HEK293 (cell line): ENCODE measurements at regions not wholly inside any gene's neighbourhood (a gene's known extent, or its start where the extent isn't known, plus 50 kb on each side); places are given as distances from the start of the nearest gene placed in this dataset.

Experiments
- CTCF ChIA-PET: fragments of 350-600 bp; formaldehyde crosslinking; extraction: SDS; loops from one replicate; lab custom pipeline; 2021; ENCODE audit warnings: antibody characterized with exemption; lab: Yijun Ruan, JAX
- POLR2A ChIA-PET: fragments of 300-600 bp; formaldehyde crosslinking; extraction: SDS; loops from one replicate; lab custom pipeline; 2020; ENCODE audit warnings: antibody characterized with exemption, inconsistent platforms; lab: Yijun Ruan, JAX
- H3K27ac ChIP-seq: fragments of 200-500 bp; sonication (Bioruptor generic); 2 replicates; pipeline ENCODE4 v1.5.1; 2014; ENCODE audit warnings: low read depth, low read length, control low read depth, inconsistent platforms; ENCODE audit errors: extremely low read depth
- H3K36me3 ChIP-seq, 2 experiments: fragments of 200-500 bp in 1 of 2; sonication (Bioruptor generic) in 1 of 2; 1 replicate in 1 of 2; 2 replicates in 1 of 2; pipeline ENCODE4 v1.5.1; 2014 to 2017; ENCODE audit warnings: inconsistent platforms in 2 of 2, low read length in 2 of 2; ENCODE audit not compliant: control insufficient read depth in 2 of 2, insufficient read depth in 1 of 2
- H3K4me1 ChIP-seq: fragments of 200-500 bp; sonication (Bioruptor generic); 2 replicates; pipeline ENCODE4 v1.5.1; 2014; ENCODE audit warnings: mild to moderate bottlenecking, low read length, inconsistent platforms; ENCODE audit not compliant: control insufficient read depth, insufficient read depth
- H3K4me3 ChIP-seq: 2 replicates; pipeline ENCODE4 v1.5.1; 2011; ENCODE audit warnings: low read depth, mild to moderate bottlenecking, control low read depth, low read length, moderate library complexity
- H3K9me3 ChIP-seq: fragments of 200-500 bp; sonication (Bioruptor generic); 2 replicates; pipeline ENCODE4 v1.5.1; 2014; ENCODE audit warnings: low read depth, low read length, inconsistent platforms; ENCODE audit not compliant: control insufficient read depth, insufficient read depth
- BCL11B ChIP-seq: fragments of 450-650 bp; formaldehyde crosslinking; IDR thresholded peaks from 2 replicates; pipeline ENCODE4 v1.5.1; 2016; ENCODE audit warnings: low read depth, missing biosample characterization, missing genetic modification characterization
- KLF16 ChIP-seq: fragments of 450-650 bp; formaldehyde crosslinking; IDR thresholded peaks from 2 replicates; pipeline ENCODE4 v1.5.1; 2017; ENCODE audit warnings: missing biosample characterization, missing genetic modification characterization
- ZBTB1 ChIP-seq: fragments of 450-650 bp; formaldehyde crosslinking; IDR thresholded peaks from 2 replicates; pipeline ENCODE4 v1.5.1; 2016; ENCODE audit warnings: missing biosample characterization, missing genetic modification characterization
- ZBTB17 ChIP-seq: fragments of 450-650 bp; formaldehyde crosslinking; IDR thresholded peaks from 2 replicates; pipeline ENCODE4 v1.5.1; 2016; ENCODE audit warnings: missing biosample characterization, missing genetic modification characterization
- ZBTB48 ChIP-seq: fragments of 450-650 bp; formaldehyde crosslinking; IDR thresholded peaks from 2 replicates; pipeline ENCODE4 v1.5.1; 2016; ENCODE audit warnings: missing biosample characterization, missing genetic modification characterization
- ZFP3 ChIP-seq: fragments of 450-650 bp; formaldehyde crosslinking; IDR thresholded peaks from 2 replicates; pipeline ENCODE4 v1.5.1; 2016; ENCODE audit warnings: low read depth, missing biosample characterization, missing genetic modification characterization
- ZIC2 ChIP-seq: fragments of 450-650 bp; formaldehyde crosslinking; IDR thresholded peaks from 2 replicates; pipeline ENCODE4 v1.5.1; 2016; ENCODE audit warnings: missing biosample characterization, missing genetic modification characterization
- ZNF24 ChIP-seq: fragments of 450-650 bp; formaldehyde crosslinking; IDR thresholded peaks from 2 replicates; pipeline ENCODE4 v1.5.1; 2016; ENCODE audit warnings: missing biosample characterization, missing genetic modification characterization
- ZNF292 ChIP-seq: fragments of 450-650 bp; formaldehyde crosslinking; IDR thresholded peaks from 2 replicates; pipeline ENCODE4 v1.5.1; 2016; ENCODE audit warnings: low read depth, missing biosample characterization, missing genetic modification characterization, borderline replicate concordance
- ZNF350 ChIP-seq: fragments of 450-650 bp; formaldehyde crosslinking; IDR thresholded peaks from 2 replicates; pipeline ENCODE4 v1.5.0; 2017; ENCODE audit warnings: missing biosample characterization, mild to moderate bottlenecking, missing genetic modification characterization
- ZNF404 ChIP-seq: fragments of 450-650 bp; formaldehyde crosslinking; IDR thresholded peaks from 2 replicates; pipeline ENCODE4 v1.5.1; 2017; ENCODE audit warnings: missing biosample characterization, missing genetic modification characterization
- ZNF426 ChIP-seq: fragments of 450-650 bp; formaldehyde crosslinking; IDR thresholded peaks from 2 replicates; pipeline ENCODE4 v1.5.1; 2017; ENCODE audit warnings: missing biosample characterization, missing genetic modification characterization, mild to moderate bottlenecking, inconsistent platforms, moderate library complexity
- ZNF596 ChIP-seq: fragments of 450-650 bp; IDR thresholded peaks from 2 replicates; pipeline ENCODE4 v1.5.0; 2018; ENCODE audit warnings: missing biosample characterization, mild to moderate bottlenecking, missing genetic modification characterization, moderate library complexity
- ZNF747 ChIP-seq: fragments of 450-650 bp; formaldehyde crosslinking; IDR thresholded peaks from 2 replicates; pipeline ENCODE4 v1.5.1; 2016; ENCODE audit warnings: missing biosample characterization, missing genetic modification characterization
- ZSCAN23 ChIP-seq: fragments of 450-650 bp; formaldehyde crosslinking; IDR thresholded peaks from 2 replicates; pipeline ENCODE4 v1.5.1; 2016; ENCODE audit warnings: missing biosample characterization, missing genetic modification characterization
- ZXDB ChIP-seq: fragments of 450-650 bp; formaldehyde crosslinking; IDR thresholded peaks from 2 replicates; pipeline ENCODE4 v1.5.1; 2016; ENCODE audit warnings: missing biosample characterization, missing genetic modification characterization
- TF ChIP-seq, protein P1 (sequence below): fragments of 450-650 bp; formaldehyde crosslinking; IDR thresholded peaks from 2 replicates; pipeline ENCODE4 v1.5.1; 2016; ENCODE audit warnings: missing biosample characterization, missing genetic modification characterization, low read depth
- TF ChIP-seq, protein P2 (sequence below): fragments of 450-650 bp; formaldehyde crosslinking; IDR thresholded peaks from 2 replicates; pipeline ENCODE4 v1.5.1; 2016; ENCODE audit warnings: missing biosample characterization, missing genetic modification characterization
- TF ChIP-seq, protein P3 (sequence below): fragments of 450-650 bp; formaldehyde crosslinking; IDR thresholded peaks from 2 replicates; pipeline ENCODE4; 2016; ENCODE audit warnings: missing biosample characterization, missing genetic modification characterization

DNA sequence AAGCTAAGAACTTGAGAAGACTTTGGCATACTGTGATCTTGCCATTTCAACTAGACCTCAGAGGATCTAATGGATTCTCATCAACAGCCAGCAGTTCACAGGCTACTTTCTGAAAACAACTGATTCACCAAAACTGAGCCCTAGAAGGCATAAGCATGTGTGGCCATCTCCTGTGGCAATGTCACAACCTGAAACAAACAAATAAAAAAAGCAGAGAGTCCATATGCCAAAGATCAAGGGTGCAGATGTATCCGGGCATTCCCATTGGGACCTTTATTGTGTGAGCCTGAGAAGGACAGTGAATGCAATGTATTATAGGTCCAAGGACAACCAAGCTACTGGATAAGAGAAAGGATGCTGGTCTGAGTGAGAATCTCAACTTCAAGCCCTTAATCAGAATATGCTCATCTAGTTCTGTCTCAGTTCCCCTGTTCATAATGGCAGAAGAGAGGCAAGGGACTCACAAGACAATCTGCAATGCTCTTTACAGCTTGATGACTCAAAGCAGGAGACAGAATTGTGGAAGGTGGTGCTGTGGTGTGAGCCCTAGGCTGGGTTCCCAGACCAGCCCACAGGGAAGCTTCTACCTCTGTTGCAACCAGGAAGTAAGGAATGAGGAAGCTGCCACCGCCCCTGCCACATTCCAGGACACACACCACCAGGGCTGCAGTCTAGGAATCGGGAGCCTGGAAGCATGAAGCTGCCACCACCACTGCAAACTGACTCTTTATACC is 133.7 kb downstream of the RAP2A start:
- CTCF ChIA-PET, result interaction anchor here (0.6 kb wide), 1 partner anchor 536 kb away, joined by 3 read pairs; no protein-coding TSS in a partner anchor
- no peaks in the 10 kb centered on the region for H3K36me3 ChIP-seq
- no peak overlapping the region for H3K27ac ChIP-seq
- no peaks in the 10 kb centered on the region for H3K4me1 ChIP-seq
- H3K9me3 ChIP-seq, result no peaks in the 10 kb centered on the region
- TF ChIP-seq ZBTB17 (tag by site-specific recombination) (0 out of 2 replicates have a peak, but pooled peaks have one; percentile 23), ZNF404 (tag by site-specific recombination) (no peak), ZSCAN23 (tag by site-specific recombination) (no peak), KLF16 (no peak)
- H3K4me3 ChIP-seq, result no peak overlapping the region
- POLR2A ChIA-PET, result no interaction called here

DNA sequence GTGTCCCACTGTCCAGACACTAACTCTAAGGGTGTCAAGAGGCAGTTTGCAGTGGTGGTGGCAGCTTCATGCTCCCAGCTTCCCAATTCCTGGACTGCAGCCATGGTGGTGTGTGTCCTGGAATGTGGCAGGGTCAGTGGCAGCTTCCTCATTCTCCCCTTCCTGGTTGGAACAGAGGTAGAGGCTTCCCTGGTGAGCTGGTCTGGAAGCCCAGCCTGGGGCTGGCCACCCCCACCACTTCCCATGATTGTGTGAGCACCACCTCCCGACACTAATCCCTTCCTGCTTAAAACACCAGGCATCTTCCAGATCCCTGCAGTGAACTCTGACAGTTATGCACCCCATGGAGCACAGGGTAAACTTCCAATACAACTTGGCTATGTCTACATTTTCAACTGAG is 134.9 kb downstream of the RAP2A start:
- H3K36me3 ChIP-seq, result no peaks in the 10 kb centered on the region
- H3K4me3 ChIP-seq, result no peak overlapping the region
- ChIA-PET POLR2A (no interaction called here), CTCF (no interaction called here)
- H3K4me1 ChIP-seq, result no peaks in the 10 kb centered on the region
- TF ChIP-seq ZIC2 (tag by site-specific recombination) (peak; percentile 82), BCL11B (no peak), ZBTB48 (tag by site-specific recombination) (no peak), ZXDB (tag by site-specific recombination) (no peak), ZNF426 (no peak), ZNF24 (tag by site-specific recombination) (no peak)
- TF ChIP-seq, protein P1, sequence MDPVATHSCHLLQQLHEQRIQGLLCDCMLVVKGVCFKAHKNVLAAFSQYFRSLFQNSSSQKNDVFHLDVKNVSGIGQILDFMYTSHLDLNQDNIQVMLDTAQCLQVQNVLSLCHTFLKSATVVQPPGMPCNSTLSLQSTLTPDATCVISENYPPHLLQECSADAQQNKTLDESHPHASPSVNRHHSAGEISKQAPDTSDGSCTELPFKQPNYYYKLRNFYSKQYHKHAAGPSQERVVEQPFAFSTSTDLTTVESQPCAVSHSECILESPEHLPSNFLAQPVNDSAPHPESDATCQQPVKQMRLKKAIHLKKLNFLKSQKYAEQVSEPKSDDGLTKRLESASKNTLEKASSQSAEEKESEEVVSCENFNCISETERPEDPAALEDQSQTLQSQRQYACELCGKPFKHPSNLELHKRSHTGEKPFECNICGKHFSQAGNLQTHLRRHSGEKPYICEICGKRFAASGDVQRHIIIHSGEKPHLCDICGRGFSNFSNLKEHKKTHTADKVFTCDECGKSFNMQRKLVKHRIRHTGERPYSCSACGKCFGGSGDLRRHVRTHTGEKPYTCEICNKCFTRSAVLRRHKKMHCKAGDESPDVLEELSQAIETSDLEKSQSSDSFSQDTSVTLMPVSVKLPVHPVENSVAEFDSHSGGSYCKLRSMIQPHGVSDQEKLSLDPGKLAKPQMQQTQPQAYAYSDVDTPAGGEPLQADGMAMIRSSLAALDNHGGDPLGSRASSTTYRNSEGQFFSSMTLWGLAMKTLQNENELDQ (tag by site-specific recombination), result no peak
- TF ChIP-seq, protein P2, sequence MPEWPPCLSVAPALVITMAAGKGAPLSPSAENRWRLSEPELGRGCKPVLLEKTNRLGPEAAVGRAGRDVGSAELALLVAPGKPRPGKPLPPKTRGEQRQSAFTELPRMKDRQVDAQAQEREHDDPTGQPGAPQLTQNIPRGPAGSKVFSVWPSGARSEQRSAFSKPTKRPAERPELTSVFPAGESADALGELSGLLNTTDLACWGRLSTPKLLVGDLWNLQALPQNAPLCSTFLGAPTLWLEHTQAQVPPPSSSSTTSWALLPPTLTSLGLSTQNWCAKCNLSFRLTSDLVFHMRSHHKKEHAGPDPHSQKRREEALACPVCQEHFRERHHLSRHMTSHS (tag by site-specific recombination), result no peak
- no peak overlapping the region for H3K27ac ChIP-seq
- H3K9me3 ChIP-seq, result no peaks in the 10 kb centered on the region

DNA sequence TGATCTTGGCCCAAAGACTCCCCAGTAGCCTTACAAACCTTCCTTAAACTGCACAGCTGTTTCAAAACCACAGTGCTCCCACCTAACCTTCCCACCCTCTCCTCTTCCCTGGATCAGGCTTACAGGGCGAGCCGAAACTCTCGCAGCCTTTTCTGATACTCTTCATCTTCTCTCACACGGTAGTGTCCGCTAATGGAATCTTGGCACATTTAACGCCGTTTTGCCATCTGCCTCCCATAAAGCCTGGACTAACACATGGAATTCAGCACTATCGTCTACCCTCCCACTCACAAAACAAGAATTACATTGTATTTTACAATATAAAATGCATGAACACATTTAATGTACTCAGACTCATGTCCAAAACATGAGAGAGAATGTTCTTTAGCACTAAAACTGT is 135.9 kb downstream of the RAP2A start:
- TF ChIP-seq ZBTB1, result no peak
- TF ChIP-seq ZNF596 (tag by site-specific recombination), result no peak
- TF ChIP-seq, protein P3, sequence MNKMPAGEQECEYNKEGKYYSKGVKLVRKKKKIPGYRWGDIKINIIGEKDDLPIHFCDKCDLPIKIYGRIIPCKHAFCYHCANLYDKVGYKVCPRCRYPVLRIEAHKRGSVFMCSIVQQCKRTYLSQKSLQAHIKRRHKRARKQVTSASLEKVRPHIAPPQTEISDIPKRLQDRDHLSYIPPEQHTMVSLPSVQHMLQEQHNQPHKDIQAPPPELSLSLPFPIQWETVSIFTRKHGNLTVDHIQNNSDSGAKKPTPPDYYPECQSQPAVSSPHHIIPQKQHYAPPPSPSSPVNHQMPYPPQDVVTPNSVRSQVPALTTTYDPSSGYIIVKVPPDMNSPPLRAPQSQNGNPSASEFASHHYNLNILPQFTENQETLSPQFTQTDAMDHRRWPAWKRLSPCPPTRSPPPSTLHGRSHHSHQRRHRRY, result no peak
- TF ChIP-seq ZNF350 (tag by site-specific recombination), result no peak
- no peak for TF ChIP-seq ZFP3
- TF ChIP-seq ZNF747 (tag by site-specific recombination), result no peak
- no peak for TF ChIP-seq ZNF292 (tag by site-specific recombination)
- CTCF ChIA-PET, result no interaction called here
- POLR2A ChIA-PET, result no interaction called here

More for the DNA sequence above, 135.9 kb downstream of the RAP2A start:
- Histone ChIP-seq H3K27ac (no peak overlapping the region), H3K4me1 (no peaks in the 10 kb centered on the region), H3K36me3 (no peaks in the 10 kb centered on the region), H3K4me3 (no peak overlapping the region), H3K9me3 (no peaks in the 10 kb centered on the region)
